ENCODE measurements at regions not wholly inside any gene's neighbourhood (a gene's known extent, or its start where the extent isn't known, plus 50 kb on each side); places are given as distances from the start of the nearest gene placed in this dataset.

DNA sequence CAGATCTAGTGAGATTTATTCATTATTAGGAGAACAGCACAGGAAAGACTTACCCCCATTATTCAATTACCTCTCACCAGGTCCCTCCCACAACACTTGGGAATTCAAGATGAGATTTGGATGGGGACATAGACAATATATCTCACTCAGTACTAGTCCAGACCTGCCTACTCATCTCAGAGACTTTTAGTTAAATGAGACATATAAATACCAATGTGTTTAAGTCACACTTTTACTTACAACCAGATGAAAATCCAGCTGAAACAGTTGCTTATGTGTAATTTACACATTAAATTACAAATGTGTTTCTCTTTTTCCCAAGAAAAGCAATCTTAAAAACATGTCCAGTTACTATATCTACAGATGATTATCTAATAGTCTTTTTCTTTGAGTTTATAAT, 1145.6 kb downstream of the KCNT2 start:
- no peak for DNase-seq (ENCODE audit: low read depth in 2 of 3, low spot score in 2 of 3)

DNA sequence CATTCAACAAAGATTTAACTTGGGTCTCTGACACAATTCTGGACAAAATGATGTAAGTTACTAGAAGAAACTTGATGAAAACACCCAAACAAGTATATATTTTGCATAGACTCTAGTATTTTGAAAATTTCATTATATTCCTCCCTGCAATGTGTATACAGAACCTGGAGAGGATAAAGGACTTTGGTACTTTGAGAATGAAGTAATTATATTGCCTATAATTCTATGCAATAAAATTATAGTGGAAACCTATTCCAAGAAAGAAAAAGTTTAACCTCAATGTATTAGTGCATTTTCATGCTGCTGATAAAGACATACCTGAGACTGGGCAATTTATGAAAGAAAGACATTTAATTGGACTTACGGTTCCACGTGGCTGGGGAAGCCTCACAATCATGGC, 1146.1 kb downstream of the KCNT2 start:
- no peak for DNase-seq (ENCODE audit: low read depth in 2 of 3, low spot score in 2 of 3)

DNA sequence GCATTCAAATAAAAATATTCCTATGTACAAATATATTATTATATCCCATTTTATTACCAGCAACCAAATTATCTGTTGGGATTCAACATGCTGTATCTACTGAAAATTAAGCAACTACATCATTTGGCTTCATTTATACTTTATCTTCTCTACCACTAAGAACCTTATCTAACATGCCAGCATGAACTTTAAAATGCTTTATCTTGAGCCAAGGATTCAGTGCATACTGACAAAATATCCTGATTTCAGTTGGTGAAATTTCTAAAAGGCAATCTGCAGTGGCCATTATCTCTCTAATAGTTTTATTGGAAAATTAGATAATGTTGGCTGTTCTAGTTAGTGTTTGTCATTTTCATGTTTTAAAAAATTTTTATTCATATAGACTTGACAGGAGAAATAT, 1149.9 kb downstream of the KCNT2 start:
- no peak for DNase-seq (ENCODE audit: low read depth in 2 of 3, low spot score in 2 of 3)

DNA sequence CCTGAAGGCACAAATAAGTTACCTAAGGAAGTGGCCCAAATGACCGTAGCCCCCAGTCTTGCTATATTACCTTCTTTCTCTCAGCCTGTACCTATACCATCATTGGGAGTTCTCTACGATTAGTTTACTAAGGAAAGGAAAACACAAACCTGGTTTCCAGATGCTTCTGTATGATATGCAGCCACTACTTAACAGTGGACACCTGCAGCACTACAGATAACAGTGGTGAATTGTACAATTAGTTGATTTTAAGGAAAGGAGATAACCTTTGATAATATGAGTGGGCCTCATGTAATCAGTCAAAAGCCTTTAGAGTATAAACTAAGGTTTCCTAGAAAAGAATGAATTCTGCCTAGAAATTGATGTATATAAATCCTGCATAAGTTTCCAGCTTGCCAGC, 1157.4 kb downstream of the KCNT2 start:
- no peak for DNase-seq (ENCODE audit: low read depth in 2 of 3, low spot score in 2 of 3)

DNA sequence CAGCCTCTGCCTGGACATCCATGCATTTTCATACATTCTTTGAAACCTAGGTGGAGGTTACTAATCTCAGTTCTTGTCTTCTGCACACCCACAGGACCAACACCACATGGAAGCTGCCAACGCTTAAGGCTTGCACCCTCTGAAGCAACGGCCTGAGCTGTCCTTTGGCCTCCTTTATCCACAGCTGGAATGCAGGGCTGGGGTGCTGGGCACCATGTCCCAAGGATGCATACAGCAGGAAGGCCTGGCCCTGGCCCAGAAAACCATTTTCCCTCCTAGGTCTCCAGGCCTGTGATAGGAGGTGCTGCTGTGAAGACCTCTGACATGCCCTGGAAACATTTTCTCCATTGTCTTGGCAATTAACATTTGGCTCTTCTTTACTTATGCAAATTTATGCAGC, 1168.6 kb downstream of the KCNT2 start:
- DNase-seq (ENCODE audit: low read depth in 2 of 3, low spot score in 2 of 3): no peak

DNA sequence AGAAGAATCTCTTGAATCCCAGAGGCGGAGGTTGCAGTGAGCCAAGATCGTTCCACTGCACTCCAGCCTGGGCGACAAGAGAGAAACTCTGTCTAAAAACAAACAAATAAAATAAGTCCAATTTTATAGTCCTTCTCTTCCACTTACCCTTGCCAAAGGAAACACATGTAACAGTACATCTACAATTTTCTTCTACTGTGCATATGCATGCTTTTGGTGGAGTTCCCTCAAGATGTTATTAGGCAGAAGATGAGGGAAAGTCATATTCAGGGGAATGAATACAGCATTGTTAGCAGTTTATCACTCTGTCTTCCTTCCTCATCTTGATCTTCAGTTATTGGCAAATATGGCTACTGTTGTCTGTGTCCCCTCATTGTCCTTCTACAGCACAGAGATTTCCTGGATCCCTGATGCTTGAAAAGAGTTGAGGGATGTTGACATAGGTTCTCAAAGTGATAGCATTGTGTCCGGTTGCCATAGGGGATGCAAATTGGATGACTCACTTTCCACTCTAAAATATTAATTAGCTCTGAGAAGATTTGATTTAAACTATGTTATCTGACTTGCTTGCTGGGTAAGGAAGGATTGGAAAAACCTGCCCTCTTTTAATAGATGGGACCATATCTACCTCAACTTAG, 1173.6 kb downstream of the KCNT2 start:
- DNase-seq (ENCODE audit: low read depth in 2 of 3, low spot score in 2 of 3): no peak

DNA sequence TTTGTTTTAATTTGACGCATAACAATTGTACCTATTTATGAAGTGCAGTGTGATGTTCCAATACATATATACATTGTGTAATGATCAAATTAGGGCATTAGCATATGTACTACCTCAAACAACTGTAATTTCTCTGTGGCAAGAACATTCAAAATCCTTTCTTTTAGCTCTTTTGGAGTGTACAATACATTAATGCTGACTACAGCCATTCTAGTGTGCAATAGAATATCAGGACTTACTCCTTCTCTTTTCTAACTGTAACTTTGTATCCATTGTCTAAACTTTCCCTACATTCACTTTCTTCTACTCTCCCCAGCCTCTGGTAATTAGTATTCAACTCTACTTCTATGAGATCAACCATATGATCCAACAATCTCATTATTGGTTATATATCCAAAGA, 1177.4 kb downstream of the KCNT2 start:
- DNase-seq (ENCODE audit: low read depth in 2 of 3, low spot score in 2 of 3): no peak

DNA sequence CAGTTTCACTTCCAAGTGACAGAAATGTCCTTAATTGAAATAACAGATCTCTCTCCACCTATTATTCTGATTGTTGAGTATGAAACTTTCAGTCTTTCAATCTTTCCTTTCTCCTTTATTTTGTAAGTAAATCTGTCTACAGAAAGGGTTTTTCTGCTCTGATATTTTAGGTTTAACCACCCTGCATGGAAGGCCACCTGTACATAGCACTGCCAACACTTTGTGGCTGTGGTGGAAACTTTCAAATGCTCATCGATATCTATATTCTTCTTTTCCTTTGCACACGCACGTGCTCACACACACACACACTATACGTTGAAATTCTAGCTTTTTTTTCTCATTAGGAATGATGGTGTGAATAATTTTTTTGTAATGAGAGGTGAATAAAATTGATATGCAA, 1179.3 kb downstream of the KCNT2 start:
- no peak for DNase-seq (ENCODE audit: low read depth in 2 of 3, low spot score in 2 of 3)

DNA sequence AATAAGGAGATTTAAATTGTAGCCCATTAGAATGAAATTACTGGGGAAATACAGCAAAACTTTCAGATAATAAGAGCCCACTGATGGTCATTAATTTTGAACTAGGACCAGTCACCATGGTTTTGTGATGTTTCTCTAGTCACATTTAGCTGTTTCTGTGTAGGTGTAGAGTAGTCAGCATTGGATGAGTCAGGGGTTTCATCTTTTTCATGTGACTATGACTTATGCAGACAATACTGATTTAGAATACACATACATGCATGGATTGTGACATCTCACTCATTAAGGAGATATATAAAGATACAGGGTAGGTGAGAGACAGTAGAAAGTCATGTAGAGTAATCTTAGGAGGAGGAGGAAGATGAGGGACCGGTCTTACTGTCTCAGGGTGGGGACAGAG, 1192.7 kb downstream of the KCNT2 start:
- no peak for DNase-seq (ENCODE audit: low read depth in 2 of 3, low spot score in 2 of 3)

DNA sequence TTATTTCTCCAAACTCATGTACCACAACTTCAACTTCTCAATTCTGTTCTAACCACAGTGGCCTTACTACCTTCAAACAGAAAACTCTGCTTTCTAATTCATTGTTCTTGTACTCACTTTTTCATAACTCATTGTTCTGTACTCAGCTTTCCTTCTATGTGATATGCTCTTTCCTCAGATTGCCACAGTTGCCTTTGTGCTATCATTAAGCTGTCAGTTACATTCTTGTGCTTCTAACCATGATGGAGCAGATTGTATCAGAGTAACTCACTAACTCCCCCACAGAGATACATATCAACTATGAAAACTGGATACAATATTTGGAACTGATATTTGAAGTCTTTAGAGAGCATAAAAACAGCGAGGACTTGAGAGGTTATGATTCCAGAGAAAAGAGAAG, 1213.7 kb downstream of the KCNT2 start:
- DNase-seq (ENCODE audit: low read depth in 2 of 3, low spot score in 2 of 3): no peak

DNA sequence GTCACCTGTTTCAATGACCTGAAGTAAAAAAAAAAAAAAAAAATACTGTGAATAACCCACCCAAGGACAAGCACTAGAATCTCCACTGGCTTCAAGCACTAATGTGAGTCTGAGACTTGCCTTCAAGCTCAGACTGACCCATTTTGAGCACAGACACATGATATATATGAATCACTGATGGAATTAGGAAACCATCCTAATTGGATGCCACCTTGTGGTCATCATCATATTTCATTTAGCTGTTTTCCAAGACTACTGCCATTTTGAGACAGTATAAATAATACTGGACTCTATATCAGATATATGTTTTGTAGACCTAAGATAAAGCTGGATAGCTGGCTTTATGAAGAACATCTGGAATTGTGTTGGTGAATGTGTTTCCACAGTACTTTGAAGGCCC, 1232.0 kb downstream of the KCNT2 start:
- no peak for DNase-seq (ENCODE audit: low read depth in 2 of 3, low spot score in 2 of 3)

DNA sequence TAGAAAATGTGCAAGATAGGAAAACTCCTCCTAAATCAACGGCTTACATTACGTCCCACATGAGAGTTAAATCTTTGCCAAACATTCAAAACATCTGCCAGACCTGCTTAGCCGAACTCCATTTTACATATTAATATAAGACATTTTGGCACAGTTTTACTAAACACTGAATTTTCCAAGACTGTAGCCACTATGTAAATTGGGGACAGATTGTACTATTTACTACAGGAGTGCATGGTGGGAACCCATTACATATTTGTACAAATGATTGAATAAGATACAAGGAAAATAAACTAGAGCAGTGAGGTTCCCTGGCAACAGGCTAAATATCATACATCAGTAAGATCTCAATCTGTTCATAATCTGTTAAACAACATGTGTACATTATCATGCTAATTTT, 1234.4 kb downstream of the KCNT2 start:
- no peak for DNase-seq (ENCODE audit: low read depth in 2 of 3, low spot score in 2 of 3)

DNA sequence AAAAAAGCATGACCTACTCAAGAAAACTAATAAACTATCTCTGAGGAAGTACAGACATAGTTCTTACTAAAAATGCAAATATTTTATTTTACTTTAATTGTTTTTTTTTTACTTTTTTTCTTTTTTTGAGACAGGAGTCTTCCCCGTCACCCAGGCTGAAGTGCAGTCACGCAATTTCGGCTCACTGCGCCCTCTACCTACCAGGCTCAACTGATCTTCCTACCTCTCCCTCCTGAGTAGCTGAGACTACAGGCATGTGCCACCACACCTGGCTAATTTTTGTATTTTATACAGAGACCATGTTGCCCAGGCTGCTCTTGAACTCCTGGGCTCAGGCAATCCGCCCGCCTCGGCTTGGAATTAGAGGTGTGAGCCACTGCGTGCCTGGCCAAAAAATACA, 1263.1 kb downstream of the KCNT2 start:
- DNase-seq (ENCODE audit: low read depth in 2 of 3, low spot score in 2 of 3): no peak

DNA sequence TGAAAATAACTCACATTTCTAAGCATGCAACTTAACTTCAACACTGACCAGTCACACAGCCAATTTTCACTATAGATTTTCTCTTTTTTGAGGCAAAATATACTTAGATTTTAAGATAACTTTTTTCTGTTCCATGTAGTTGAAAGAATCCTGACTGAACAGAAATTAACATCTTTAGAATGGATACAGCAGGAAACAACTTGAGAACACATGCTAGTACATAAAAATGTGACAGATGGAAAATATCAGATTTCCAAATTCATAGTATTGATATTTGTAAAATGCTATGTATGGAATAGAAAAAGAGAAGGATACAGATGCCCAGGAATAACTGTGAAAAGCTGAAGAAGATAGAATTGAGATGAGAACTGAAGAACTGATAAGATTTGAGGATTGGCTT, 1270.6 kb downstream of the KCNT2 start:
- no peak for DNase-seq (ENCODE audit: low read depth in 2 of 3, low spot score in 2 of 3)

DNA sequence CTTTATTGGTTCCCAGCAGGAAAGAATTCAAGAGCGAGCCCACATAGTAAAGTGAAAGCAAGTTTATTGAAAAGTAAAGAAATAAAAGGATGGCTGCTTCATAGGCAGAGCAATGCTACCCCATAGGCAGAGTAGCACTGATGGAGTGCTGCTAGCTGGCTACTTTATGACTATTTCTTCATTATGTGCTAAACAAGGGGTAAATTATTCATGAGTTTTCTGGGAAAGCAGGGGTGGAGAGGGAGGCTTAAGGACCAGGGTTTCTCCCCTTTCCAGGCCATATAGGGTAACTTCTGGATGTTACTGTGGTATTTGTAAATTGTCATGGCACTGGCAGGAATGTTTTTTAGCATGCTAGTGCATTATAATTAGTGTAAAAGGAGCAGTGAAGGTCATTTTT, 1271.4 kb downstream of the KCNT2 start:
- DNase-seq (ENCODE audit: low read depth in 2 of 3, low spot score in 2 of 3): no peak

DNA sequence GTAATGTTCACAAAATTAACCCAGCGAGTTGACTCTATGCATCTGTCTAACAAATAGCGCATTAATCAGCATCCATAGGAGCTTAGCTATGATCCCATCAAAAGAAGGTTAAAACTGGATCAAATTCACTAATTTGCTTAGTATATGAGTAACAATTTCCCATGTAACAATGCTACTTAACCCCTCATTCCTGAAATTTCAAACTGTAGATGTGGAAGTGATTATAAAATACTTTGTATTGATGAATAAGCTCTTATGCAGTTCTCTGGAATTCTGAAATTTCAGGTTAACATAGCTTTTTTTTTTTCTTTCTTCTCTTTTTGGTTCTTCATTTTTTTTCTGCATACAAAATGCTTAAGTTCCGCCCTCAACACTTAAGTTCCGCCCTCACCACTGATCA, 1272.7 kb downstream of the KCNT2 start:
- DNase-seq (ENCODE audit: low read depth in 2 of 3, low spot score in 2 of 3): no peak

DNA sequence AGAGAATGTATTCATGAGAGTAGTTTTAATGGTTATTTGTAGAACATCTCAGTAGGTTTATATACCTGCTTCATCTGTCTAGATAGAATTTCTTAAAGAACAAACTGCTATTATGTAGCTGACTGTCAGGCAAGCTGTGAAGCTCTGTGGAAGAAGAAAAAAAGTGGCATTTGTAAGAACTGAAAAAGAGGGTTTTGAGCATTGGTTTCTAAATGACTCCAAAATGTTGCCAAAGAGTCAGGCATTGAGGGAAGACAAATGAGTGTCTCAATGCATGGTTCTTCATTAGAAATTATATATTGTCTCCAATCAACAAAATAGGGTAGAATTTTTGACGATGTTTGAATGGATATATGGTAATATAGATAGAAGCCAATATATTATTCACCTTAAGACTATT, 1276.1 kb downstream of the KCNT2 start:
- DNase-seq (ENCODE audit: low read depth in 2 of 3, low spot score in 2 of 3): no peak

DNA sequence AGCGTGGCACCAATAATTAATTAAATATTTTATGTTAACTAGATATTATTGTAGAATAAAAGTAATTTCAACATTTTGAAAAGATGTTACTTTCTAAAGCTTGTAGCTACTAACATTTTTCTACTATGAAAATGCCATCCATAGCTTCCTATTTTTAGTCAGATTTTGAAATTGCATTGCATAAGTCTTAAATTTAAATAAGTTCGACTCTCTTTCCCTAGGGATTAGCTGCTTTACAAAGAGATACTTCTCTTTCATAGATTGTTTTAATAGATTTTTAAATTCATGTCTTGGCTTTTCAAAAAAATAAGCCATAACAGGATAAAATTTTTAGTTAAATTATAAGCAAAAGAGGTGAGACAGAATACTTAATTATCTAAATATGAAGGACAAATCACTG, 1279.6 kb downstream of the KCNT2 start:
- DNase-seq (ENCODE audit: low read depth in 2 of 3, low spot score in 2 of 3): no peak

DNA sequence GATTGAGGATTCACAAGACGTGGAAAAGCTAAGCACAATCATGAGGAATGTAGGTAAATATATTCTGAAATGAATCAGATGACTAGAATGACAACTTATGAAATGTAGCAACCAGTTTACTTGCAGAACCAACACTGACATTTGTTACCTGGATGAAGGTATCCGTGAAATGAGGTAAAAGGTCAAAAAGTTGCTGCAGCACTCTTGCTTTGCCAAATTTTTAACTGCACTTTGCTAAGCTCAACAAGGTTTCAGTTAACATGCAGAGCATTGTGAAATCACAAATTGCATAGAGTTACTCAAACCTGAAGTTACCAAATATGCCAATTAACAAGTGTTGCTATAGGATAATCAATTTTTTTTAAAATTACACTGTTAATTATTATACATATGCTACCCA, 1280.1 kb downstream of the KCNT2 start:
- DNase-seq (ENCODE audit: low read depth in 2 of 3, low spot score in 2 of 3): no peak

DNA sequence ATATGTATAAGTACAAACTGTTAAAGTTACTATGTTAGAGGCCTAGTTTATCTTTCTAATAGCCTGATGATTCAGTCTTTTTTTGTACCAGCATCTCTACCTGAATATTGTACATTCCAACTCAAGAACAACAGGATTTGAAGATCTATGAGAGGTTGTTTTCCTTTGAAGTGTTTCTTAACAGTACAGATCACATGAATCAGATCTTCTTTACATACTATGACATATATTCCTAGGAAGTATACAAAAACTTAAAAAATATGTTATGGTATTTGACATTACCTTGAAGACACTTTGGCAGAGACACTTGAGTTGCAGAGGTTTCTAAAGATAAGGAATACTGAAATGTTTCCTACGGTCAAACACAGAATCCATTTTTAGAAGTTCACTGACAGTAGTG, 1280.9 kb downstream of the KCNT2 start:
- no peak for DNase-seq (ENCODE audit: low read depth in 2 of 3, low spot score in 2 of 3)

DNA sequence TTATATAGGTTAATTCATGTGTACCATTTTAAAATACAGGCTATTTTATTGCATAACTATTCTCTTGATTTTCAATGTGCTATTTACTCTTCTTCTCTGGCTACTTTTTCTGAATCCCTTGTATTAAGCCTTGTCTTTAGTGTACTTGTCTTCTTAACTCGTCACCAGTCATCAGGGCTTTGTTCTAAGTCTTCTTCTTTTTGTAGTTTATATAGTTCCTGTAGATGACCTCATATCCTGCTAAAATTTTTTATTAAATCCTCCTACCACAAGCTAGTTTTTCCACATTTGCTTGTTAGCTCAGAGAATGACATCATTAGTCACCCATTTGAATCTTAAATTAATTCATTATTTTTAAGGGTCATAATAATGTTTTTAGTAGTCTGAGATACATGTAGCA, 1281.9 kb downstream of the KCNT2 start:
- DNase-seq (ENCODE audit: low read depth in 2 of 3, low spot score in 2 of 3): no peak

DNA sequence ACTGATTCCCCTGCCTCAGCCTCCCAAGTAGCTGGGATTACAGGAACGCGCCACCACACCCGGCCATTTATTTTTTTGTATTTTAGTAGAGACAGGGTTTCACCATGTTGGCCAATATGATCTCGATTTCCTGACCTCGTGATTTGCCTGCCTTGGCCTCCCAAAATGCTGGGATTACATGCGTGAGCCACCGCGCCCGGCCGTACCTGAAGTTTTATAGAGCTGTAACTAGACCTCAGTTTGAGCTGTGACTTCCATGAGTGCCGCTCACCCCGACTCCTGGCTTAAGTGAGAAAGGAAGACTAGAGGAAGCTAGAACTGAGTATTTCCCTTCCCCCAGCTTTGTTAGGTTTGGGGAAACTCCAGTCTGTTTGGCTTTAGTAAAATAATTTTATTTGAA, 1283.1 kb downstream of the KCNT2 start:
- no peak for DNase-seq (ENCODE audit: low read depth in 2 of 3, low spot score in 2 of 3)

DNA sequence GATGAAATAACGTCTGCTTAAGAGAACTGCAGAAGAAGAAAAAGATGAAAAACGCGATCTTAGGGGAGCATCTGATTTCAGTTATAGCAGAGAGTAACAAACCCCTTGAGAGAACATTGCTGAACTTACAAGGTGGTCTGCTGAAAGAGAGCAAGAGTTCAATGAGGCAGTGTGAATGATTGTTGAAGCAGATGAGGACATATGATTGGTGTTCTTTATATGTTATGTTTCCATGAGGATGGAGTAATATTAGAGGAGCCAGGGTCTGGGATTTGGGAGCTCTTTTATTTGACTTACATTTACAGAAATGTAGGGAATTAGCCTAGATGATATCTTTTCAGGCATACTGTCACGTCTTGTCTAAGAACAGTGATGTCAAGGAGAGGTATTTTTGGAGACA, 1302.0 kb downstream of the KCNT2 start:
- no peak for DNase-seq (ENCODE audit: low read depth in 2 of 3, low spot score in 2 of 3)

DNA sequence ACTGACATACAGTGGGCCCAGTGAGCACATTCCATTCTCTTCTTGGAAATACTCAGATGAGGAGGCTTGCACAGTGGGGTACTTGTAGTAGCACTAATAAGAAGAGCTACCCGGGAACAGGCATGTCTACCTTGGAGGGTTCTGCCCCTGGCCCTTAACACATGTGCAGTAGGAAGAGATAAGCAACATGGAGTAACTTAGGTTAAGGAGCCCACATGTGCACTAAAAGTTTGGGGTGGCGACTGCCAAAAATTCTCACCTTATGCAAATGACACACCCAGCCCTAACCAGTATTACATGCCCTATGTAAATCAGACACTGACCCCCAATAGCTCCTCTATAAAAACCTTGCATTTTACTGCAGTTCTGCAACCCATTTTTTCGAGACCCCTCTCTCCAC, 1313.3 kb downstream of the KCNT2 start:
- DNase-seq (ENCODE audit: low read depth in 2 of 3, low spot score in 2 of 3): no peak

All from hematopoietic multipotent progenitor cell (in vitro differentiated cells).